Calu3 (cell line): ENCODE measurements at regions not wholly inside any gene's neighbourhood (a gene's known extent, or its start where the extent isn't known, plus 50 kb on each side); places are given as distances from the start of the nearest gene placed in this dataset.
"Not testable (repeated sequence)": the region's sequence is repeated elsewhere in the genome, so short reads cannot be mapped to it uniquely, and the experiment has no call there.

Experiments used
- BruUV-seq: library from RNA; stranded (reverse); fragments of 400-500 nt; replicated peaks from 2 replicates; lab custom pipeline; 2021; lab: Mats Ljungman, UMichigan
- CTCF ChIA-PET: fragments of 300-600 bp; sonication (Branson Sonifier 250); formaldehyde crosslinking; loops from one replicate; lab custom pipeline; 2022; ENCODE audit warnings: antibody characterized with exemption; lab: Charles Lee
- DNase-seq: peaks from one replicate; pipeline ENCODE4 v3.0.0; 2022
- H3K27ac Mint-ChIP-seq: one replicate; pipeline ENCODE4 v1.8.0; 2022; ENCODE audit warnings: mixed read lengths; ENCODE audit not compliant: unreplicated experiment
- H3K27me3 Mint-ChIP-seq: one replicate; pipeline ENCODE4 v1.8.0; 2022; ENCODE audit warnings: mixed read lengths; ENCODE audit not compliant: unreplicated experiment
- H3K36me3 Mint-ChIP-seq: one replicate; pipeline ENCODE4 v1.8.0; 2022; ENCODE audit warnings: mild to moderate bottlenecking, moderate library complexity, mixed read lengths; ENCODE audit not compliant: insufficient read depth, unreplicated experiment
- H3K4me1 Mint-ChIP-seq: one replicate; pipeline ENCODE4 v1.8.0; 2022; ENCODE audit warnings: mild to moderate bottlenecking, low read depth, mixed read lengths; ENCODE audit not compliant: unreplicated experiment
- H3K4me3 Mint-ChIP-seq: one replicate; pipeline ENCODE4 v1.8.0; 2022; ENCODE audit warnings: mild to moderate bottlenecking, low read depth, moderate library complexity, mixed read lengths; ENCODE audit not compliant: unreplicated experiment
- H3K9me3 Mint-ChIP-seq: one replicate; pipeline ENCODE4 v1.8.0; 2022; ENCODE audit warnings: low read depth, mixed read lengths; ENCODE audit not compliant: unreplicated experiment
- CTCF ChIP-seq: fragments of 200-600 bp; IDR thresholded peaks from one replicate; pipeline ENCODE4 v1.8.0; 2022; ENCODE audit warnings: antibody characterized with exemption; ENCODE audit not compliant: unreplicated experiment
- intact Hi-C: fragments of 100-400 bp; cut with micrococcal nuclease; formaldehyde crosslinking; loops from one replicate; pipeline ENCODE4 v1.10.0; 2022; ENCODE audit not compliant: unreplicated experiment

DNA sequence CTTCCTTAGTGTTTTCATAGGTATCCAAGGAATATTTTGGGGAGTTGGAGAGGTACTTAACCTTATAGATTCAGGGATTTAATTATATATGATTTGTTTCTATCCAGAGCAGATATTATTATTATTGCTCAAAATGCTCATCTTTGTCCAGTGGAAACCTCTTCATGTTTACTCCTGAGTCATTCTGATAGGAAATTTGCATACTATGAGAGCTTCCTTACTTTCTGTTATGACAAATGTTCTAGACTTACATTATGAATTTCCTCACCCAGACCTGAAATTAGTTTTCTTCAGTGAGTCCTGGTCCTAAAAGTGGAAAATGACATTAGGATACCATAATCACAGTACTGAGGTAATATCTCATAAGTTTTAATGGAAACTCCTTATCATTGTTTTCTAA lies 57.5 kb upstream of the PLPPR5 start:
- no peaks in the 10 kb centered on the region for H3K27me3 Mint-ChIP-seq
- no TSS peak for BruUV-seq
- H3K4me3 Mint-ChIP-seq, result no peak overlapping the region
- H3K36me3 Mint-ChIP-seq, result no peaks in the 10 kb centered on the region
- no peak for DNase-seq
- intact Hi-C loops, result no loop called here
- CTCF ChIA-PET, result no interaction called here
- no peak overlapping the region for H3K27ac Mint-ChIP-seq
- no peak for TF ChIP-seq CTCF
- H3K4me1 Mint-ChIP-seq, result no peaks in the 10 kb centered on the region
- no peaks in the 10 kb centered on the region for H3K9me3 Mint-ChIP-seq

GRCh38 chr1:99069146-99069545 lies 64.5 kb upstream of the PLPPR5 start:
- CTCF ChIA-PET, result no interaction called here
- no peak for TF ChIP-seq CTCF
- Mint-ChIP-seq H3K27ac (no peak overlapping the region), H3K36me3 (no peaks in the 10 kb centered on the region), H3K9me3 (no peaks in the 10 kb centered on the region), H3K4me3 (no peak overlapping the region), H3K27me3 (no peaks in the 10 kb centered on the region), H3K4me1 (no peaks in the 10 kb centered on the region)
- intact Hi-C loops, result no loop called here
- no peak for DNase-seq
- BruUV-seq, result no TSS peak

DNA sequence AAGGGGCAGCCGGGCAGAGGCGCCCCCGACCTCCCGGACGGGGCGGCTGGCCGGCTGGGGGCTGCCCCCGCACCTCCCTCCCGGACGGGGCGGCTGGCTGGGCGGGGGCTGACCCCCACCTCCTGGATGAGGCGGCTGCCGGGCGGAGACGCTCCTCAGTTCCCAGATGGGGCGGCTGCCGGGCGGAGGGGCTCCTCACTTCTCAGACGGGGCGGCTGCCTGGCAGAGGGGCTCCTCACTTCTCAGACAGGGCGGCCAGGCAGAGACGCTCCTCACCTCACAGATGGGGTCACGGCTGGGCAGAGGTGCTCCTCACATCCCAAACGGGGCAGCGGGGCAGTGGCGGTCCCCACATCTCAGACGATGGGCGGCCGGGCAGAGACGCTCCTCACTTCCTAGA lies 73.9 kb upstream of the PLPPR5 start:
- intact Hi-C loops, H3K27me3 Mint-ChIP-seq, H3K4me1 Mint-ChIP-seq: not testable (repeated sequence)

GRCh38 chr1:99082366-99082765 lies 77.7 kb upstream of the PLPPR5 start:
- no peak for TF ChIP-seq CTCF
- Mint-ChIP-seq H3K9me3 (no peaks in the 10 kb centered on the region), H3K27me3 (no peaks in the 10 kb centered on the region), H3K4me3 (no peak overlapping the region), H3K27ac (no peak overlapping the region), H3K4me1 (no peaks in the 10 kb centered on the region), H3K36me3 (no peaks in the 10 kb centered on the region)
- DNase-seq, result no peak
- no TSS peak for BruUV-seq
- intact Hi-C loops, result no loop called here
- CTCF ChIA-PET, result no interaction called here

More for the DNA sequence above, 73.9 kb upstream of the PLPPR5 start:
- H3K4me3 Mint-ChIP-seq, H3K36me3 Mint-ChIP-seq, BruUV-seq, CTCF ChIA-PET, H3K9me3 Mint-ChIP-seq, DNase-seq, H3K27ac Mint-ChIP-seq: not testable (repeated sequence)

DNA sequence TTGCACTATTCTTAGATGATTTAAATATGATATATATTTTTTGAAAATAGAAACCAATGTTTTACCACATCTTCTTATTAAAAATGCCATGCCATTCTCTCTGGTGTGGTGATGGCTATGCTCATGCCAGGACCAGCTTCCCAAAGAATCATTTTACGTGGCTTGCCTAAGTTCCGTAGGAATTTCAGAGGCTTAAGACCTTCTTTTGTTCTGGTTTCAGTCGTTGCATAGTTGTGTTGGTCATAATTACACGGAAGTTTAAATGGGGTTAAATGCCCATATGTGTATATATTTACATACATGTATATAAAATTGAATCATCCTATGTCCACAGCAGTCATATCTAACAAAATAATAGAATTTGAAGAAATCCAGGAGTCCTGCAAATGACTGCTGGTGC lies 78.7 kb upstream of the PLPPR5 start:
- CTCF ChIA-PET, result no interaction called here
- Mint-ChIP-seq H3K36me3 (no peaks in the 10 kb centered on the region), H3K4me3 (no peak overlapping the region), H3K4me1 (no peaks in the 10 kb centered on the region), H3K9me3 (peaks cover 2% of the 10 kb centered on the region), H3K27me3 (no peaks in the 10 kb centered on the region), H3K27ac (no peak overlapping the region)
- no TSS peak for BruUV-seq
- no peak for TF ChIP-seq CTCF
- DNase-seq, result no peak
- intact Hi-C loops, result no loop called here
